Mucosa of descending colon (tissue), 3 donors: ENCODE measurements at regions not wholly inside any gene's neighbourhood (a gene's known extent, or its start where the extent isn't known, plus 50 kb on each side); places are given as distances from the start of the nearest gene placed in this dataset.

Experiments
- ATAC-seq: fragments of 200-7000 bp; cut with Tn5 transposase; one replicate; pipeline ENCODE4 v1.9.1; 2020; ENCODE audit warnings: mild to moderate bottlenecking, moderate library complexity
- DNase-seq, 3 donors: peaks; one replicate each; pipeline ENCODE4 v3.0.0-alpha.2; 2020
- H3K36me3 ChIP-seq: fragments of 200-600 bp; one replicate; pipeline ENCODE4 v1.8.0; 2021; ENCODE audit warnings: low read depth, mild to moderate bottlenecking
- H3K4me1 ChIP-seq: fragments of 200-600 bp; one replicate; pipeline ENCODE4 v1.8.0; 2021; ENCODE audit warnings: low read depth, mild to moderate bottlenecking
- H3K4me3 ChIP-seq: fragments of 200-600 bp; one replicate; pipeline ENCODE4 v1.8.0; 2021; ENCODE audit warnings: mild to moderate bottlenecking
- H3K9me3 ChIP-seq: fragments of 200-600 bp; one replicate; pipeline ENCODE4 v1.8.0; 2021; ENCODE audit warnings: mild to moderate bottlenecking
- intact Hi-C, 2 donors: fragments of 100-400 bp; cut with DNase I in 1 of 2; cut with micrococcal nuclease in 1 of 2; formaldehyde crosslinking; loops; one replicate each; pipeline versions ENCODE4 v1.11.0 to v1.11.1; 2022; cut with DNase I, micrococcal nuclease
- TF ChIP-seq, protein P1 (sequence below): fragments of 200-600 bp; IDR thresholded peaks from one replicate; pipeline ENCODE4 v1.8.0; 2022; ENCODE audit warnings: antibody characterized with exemption, mild to moderate bottlenecking
- donor health status: DM: no; HTN: no; CAD: no; lungs with moderate emphysema.
- donor health status: DM: no; HTN: no; CAD: no.
- donor health status: DM: no; HTN: yes; CAD: no.

DNA sequence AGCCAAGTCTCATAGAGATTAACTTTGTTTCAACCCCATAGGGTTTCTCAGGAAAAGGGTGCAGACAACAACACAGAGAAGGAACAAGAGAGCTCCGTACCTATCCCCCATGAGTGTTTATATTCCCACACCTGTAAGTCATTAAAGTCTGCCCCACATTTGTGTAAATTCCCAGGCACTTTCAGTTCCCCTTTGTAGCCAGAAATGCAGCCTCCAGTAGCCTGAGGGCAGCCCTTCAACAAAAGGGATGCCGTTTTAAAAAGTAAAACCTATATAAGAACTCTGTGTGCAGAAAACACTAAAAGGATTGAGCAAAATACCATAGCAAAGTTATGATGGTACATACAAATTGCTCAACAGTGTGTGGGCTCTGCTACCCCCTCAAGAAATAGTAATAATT is 59.7 kb upstream of the TMEM108 start:
- Histone ChIP-seq H3K4me1 (no peaks in the 10 kb centered on the region), H3K9me3 (no peaks in the 10 kb centered on the region), H3K4me3 (no peak overlapping the region), H3K36me3 (no peaks in the 10 kb centered on the region)
- no peak for DNase-seq
- intact Hi-C loops, result no loop called here
- TF ChIP-seq, protein P1, sequence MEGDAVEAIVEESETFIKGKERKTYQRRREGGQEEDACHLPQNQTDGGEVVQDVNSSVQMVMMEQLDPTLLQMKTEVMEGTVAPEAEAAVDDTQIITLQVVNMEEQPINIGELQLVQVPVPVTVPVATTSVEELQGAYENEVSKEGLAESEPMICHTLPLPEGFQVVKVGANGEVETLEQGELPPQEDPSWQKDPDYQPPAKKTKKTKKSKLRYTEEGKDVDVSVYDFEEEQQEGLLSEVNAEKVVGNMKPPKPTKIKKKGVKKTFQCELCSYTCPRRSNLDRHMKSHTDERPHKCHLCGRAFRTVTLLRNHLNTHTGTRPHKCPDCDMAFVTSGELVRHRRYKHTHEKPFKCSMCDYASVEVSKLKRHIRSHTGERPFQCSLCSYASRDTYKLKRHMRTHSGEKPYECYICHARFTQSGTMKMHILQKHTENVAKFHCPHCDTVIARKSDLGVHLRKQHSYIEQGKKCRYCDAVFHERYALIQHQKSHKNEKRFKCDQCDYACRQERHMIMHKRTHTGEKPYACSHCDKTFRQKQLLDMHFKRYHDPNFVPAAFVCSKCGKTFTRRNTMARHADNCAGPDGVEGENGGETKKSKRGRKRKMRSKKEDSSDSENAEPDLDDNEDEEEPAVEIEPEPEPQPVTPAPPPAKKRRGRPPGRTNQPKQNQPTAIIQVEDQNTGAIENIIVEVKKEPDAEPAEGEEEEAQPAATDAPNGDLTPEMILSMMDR, result no peak
- no peak for ATAC-seq

GRCh38 chr3:132974097-132974496 is 64.1 kb upstream of the TMEM108 start:
- intact Hi-C loops, result no loop called here
- ATAC-seq, result no peak

DNA sequence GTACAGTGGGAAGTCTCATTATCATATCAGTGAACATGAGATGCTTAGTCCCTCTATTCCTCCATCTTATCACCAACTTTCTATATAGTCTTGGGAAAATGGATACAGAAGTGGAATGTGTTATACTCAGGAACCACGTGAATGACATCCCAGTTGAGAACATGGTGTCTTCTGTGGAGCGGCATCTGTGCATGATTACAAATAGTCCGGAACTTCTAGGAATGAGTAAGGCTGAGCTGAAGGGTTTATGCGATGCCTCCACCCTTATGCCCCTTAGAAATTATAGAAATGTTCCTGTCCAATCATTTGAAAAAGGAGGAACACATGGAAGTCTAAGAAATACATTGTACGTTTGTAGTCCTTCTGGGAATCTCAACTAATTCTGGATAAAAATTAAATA is 64.8 kb upstream of the TMEM108 start:
- no peaks in the 10 kb centered on the region for H3K4me1 ChIP-seq
- TF ChIP-seq, protein P1, result no peak
- no peaks in the 10 kb centered on the region for H3K9me3 ChIP-seq
- intact Hi-C loops, result no loop called here
- DNase-seq (no peak), ATAC-seq (no peak)
- no peak overlapping the region for H3K4me3 ChIP-seq
- H3K36me3 ChIP-seq, result no peaks in the 10 kb centered on the region

More at GRCh38 chr3:132974097-132974496, 64.1 kb upstream of the TMEM108 start:
- H3K36me3 ChIP-seq, result no peaks in the 10 kb centered on the region
- DNase-seq, result no peak
- no peaks in the 10 kb centered on the region for H3K9me3 ChIP-seq
- no peak overlapping the region for H3K4me3 ChIP-seq
- TF ChIP-seq, protein P1, result no peak
- H3K4me1 ChIP-seq, result no peaks in the 10 kb centered on the region

DNA sequence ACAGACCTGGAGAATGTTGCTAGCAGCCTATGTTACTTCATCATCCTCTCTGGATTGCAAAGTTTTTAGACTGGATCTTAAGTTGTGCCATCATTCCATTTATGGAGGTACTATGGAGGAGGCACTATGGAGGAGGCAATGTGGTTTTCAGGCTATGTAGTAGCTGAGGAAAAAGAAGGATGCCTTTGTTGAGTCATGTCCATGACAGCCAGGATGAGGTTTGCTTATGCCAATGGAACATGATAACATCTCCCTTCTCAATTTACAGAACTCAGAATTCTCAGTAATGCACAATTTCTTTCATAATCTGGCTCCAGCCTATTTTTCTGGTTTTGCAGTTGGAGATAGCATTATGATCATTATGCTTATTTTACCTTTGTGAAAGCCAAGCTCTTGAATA is 65.9 kb upstream of the TMEM108 start:
- DNase-seq (no peak), ATAC-seq (no peak)
- Histone ChIP-seq H3K4me1 (no peaks in the 10 kb centered on the region), H3K36me3 (no peaks in the 10 kb centered on the region), H3K4me3 (no peak overlapping the region), H3K9me3 (no peaks in the 10 kb centered on the region)
- intact Hi-C loops, result no loop called here
- TF ChIP-seq, protein P1, result no peak

DNA sequence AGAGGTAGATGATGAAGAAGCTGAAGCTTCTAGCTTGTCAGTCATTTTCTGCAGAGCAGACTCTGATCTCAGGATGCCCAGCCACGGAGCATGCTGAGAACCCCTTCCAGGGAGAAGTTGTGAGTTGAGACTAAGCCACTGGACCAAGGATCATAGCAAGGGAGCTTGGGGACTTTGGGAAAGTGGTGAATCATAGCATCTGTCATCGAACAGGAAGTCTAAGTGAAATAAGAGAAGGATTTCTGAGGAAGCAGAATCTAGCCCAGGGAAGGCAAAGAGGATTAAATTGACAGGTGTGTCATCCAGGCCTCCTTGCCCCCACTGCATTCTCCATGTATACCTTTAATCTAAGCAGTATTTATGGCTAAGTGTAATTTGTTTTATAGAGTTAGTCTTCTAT is 71.8 kb upstream of the TMEM108 start:
- DNase-seq, result no peak
- intact Hi-C loops, result no loop called here
- H3K9me3 ChIP-seq, result no peaks in the 10 kb centered on the region
- ATAC-seq, result no peak
- TF ChIP-seq, protein P1, result no peak
- no peaks in the 10 kb centered on the region for H3K4me1 ChIP-seq
- H3K4me3 ChIP-seq, result no peak overlapping the region
- no peaks in the 10 kb centered on the region for H3K36me3 ChIP-seq

DNA sequence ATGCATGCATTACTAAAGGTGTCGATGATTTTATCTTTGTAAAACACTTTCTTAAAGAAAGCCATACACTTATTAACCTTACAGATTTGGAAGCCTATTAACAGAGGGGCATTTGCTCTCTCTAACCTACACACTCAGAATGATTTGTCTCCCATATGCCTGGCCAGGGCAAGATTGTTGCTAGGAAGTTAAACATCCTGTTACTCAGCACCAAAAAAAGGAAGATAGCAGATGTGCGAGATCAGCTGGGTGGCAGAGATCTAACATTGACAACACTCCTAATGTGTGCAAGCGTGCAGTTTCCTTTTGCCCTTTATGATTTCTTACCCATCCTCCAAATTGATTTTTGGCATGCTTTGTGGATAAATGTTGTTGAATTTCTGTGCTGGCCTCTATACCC is 73.9 kb upstream of the TMEM108 start:
- Histone ChIP-seq H3K9me3 (no peaks in the 10 kb centered on the region), H3K36me3 (no peaks in the 10 kb centered on the region), H3K4me3 (no peak overlapping the region), H3K4me1 (no peaks in the 10 kb centered on the region)
- no peak for DNase-seq
- intact Hi-C loops, result no loop called here
- TF ChIP-seq, protein P1, result no peak
- ATAC-seq, result no peak
